ENCODE measurements at regions not wholly inside any gene's neighbourhood (a gene's known extent, or its start where the extent isn't known, plus 50 kb on each side); places are given as distances from the start of the nearest gene placed in this dataset.
"Not testable (repeated sequence)": the region's sequence is repeated elsewhere in the genome, so short reads cannot be mapped to it uniquely, and the experiment has no call there.

DNA sequence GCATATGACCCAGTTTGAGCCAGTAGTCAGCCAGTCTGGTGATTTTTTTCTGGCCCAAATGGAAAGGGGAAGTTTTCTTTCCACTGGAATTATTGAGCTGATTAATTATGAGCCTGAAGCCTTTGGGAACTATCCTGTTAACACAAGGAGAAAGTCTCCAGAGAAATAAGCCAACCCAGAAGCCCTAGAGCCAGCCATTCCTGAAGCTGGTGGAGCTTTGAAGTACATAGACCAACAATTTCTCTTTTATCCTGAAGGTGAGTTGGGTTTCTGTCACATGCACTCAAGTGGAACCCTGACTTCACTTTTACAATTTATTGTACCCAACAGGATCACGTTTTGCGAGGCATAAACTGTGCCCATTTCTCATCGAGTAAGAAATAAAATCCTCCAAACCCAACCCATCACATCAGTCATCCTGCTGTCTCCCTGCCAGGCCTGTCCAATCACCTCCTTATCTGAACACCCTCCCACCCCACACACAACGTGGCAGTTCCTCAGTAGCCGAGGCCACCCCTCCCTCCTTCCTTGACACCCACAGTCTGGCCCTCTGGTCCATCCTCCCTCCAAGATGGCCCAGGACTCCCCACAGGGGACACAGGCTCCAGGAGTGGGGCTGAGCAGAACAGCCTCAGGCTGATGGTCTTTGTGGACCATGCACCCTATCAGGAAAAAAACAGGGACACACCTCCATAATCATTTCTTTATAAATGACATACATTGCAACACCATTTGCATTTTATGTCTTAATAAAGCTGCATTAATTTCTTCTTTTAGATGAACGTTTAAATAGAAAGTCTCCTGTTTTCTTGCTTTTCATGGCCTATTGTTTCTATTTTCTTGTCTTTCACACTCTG is 55.7 kb upstream of the GATA2 start:
- no peak for DNase-seq

GRCh38 chr3:128548021-128548420 is 55.0 kb upstream of the GATA2 start:
- DNase-seq = no peak

DNA sequence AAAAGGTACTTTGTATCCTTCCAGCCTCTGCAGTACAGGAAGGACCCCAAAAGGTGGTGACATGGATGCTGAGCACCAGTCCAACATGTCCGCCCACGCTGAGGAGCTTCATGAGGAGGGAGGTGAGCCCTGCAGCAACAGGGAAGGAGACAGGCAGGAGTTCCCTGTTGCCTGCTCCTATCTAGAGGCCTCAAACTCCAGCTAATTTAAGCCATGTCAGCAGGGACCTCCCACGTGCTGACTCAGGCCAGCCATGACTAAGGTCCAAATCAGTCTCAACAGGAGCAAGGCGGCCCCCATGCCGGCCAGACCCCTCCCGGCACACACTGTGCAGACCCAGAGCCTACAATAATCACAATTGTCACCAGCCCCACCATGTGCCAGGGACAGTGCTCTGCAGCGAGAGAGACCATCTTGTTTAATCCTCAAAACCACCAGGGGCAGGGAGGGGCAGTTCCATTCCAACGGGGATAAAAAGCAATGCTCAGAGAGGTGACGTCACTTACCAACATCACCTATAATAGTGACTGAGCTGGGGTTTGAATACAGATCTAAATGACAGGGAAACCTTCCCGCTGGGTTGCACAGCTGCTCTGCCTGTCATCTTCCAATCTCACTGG is 54.5 kb upstream of the GATA2 start:
- DNase-seq = no peak

- DNase-seq = no peak
Measured at GRCh38 chr3:128546646-128547045, 53.6 kb upstream of the GATA2 start.

DNA sequence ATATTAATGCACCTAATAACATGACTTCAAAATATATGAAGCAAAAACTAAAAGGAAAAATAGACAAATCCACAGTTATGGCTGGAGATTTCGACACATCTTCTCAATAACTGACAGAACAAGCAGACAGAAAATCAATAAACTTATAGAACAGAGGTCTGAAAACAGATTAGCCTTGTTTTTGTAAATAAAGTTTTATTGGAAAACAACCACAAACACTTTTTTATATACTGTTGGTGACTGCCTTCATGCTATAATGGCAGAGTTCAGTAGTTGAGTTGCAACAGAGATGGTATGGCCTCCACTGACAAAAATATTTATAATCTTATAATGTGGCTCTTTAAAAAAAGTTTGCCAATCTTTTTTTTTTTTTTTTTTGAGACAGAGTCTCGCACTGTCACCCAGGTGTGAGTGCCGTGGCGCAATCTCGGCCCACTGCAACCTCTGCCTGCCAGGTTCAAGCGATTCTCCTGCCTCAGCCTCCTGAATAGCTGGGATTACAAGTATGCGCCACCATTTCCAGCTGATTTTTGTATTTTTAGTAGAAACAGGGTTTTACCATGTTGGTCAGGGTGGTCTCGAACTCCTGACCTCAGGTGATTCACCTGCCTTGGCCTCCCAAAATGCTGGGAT is 52.2 kb upstream of the GATA2 start:
- DNase-seq = no peak

GRCh38 chr3:128544190-128544589 is 51.2 kb upstream of the GATA2 start:
- DNase-seq = no peak

DNA sequence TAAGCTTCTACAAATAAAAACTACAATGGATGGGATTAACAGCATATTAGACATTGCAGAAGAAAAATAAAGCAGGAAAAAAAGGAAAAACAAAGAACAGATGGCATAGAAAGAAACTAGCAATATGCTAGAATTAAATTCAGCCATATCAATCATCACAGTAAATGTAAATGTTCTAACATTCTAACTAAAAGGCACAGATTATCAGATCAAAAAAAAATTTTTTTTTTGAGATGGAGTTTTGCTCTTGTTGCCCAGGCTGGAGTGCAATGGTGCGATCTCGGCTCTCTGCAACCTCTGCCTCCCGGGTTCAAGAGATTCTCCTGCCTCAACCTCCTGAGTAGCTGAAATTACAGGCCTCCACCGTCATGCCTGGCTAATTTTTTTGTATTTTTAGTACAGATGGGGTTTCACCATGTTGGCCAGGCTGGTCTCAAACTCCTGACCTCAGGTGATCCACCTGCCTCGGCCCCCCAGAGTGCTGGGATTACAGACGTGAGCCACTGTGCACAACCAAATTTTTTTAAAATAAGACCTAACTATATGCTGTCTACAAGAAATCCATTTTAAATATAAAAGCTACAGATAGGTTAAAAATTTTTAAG is 50.7 kb upstream of the GATA2 start:
- not testable (repeated sequence) for DNase-seq
